Activated T-helper 2 cell treated with anti-CD3 and anti-CD28 coated beads, Interferon-gamma antibody, Interleukin-2, Interleukin-4, amounts not matched to agents 10 μg/mL and 5 μg/mL and 100 μg/mL, durations not matched to agents 14 hours and 24 hours and 36 hours (primary cell): ENCODE measurements at regions not wholly inside any gene's neighbourhood (a gene's known extent, or its start where the extent isn't known, plus 50 kb on each side); places are given as distances from the start of the nearest gene placed in this dataset.

Experiments used
- DNase-seq: peaks from one replicate; pipeline ENCODE4 v3.0.0; 2021; ENCODE audit warnings: low spot score
- H3K27ac Mint-ChIP-seq: one replicate; pipeline ENCODE4 v1.8.0; 2021; ENCODE audit warnings: mixed read lengths
- H3K27me3 Mint-ChIP-seq: one replicate; pipeline ENCODE4 v1.8.0; 2021; ENCODE audit warnings: low read depth, mixed read lengths
- H3K36me3 Mint-ChIP-seq: one replicate; pipeline ENCODE4 v1.8.0; 2021; ENCODE audit warnings: low read depth, mixed read lengths
- H3K4me1 Mint-ChIP-seq: one replicate; pipeline ENCODE4 v1.8.0; 2021; ENCODE audit warnings: low read depth, mixed read lengths
- H3K4me3 Mint-ChIP-seq: one replicate; pipeline ENCODE4 v1.8.0; 2021; ENCODE audit warnings: low read depth, mild to moderate bottlenecking, moderate library complexity, mixed read lengths
- H3K9me3 Mint-ChIP-seq: one replicate; pipeline ENCODE4 v1.8.0; 2021; ENCODE audit warnings: mixed read lengths
- intact Hi-C: fragments of 100-400 bp; cut with micrococcal nuclease; formaldehyde crosslinking; loops from one replicate; pipeline ENCODE4 v1.15.1; 2023

- Mint-ChIP-seq H3K4me1 (no peaks in the 10 kb centered on the region), H3K27ac (no peak overlapping the region), H3K27me3 (peaks cover 3% of the 10 kb centered on the region), H3K4me3 (no peak overlapping the region), H3K36me3 (no peaks in the 10 kb centered on the region), H3K9me3 (no peaks in the 10 kb centered on the region)
- no peak for DNase-seq
- intact Hi-C loops = no loop called here
These were observed 98.7 kb upstream of the KIT start for GRCh38 chr4:54558889-54559677.

DNA sequence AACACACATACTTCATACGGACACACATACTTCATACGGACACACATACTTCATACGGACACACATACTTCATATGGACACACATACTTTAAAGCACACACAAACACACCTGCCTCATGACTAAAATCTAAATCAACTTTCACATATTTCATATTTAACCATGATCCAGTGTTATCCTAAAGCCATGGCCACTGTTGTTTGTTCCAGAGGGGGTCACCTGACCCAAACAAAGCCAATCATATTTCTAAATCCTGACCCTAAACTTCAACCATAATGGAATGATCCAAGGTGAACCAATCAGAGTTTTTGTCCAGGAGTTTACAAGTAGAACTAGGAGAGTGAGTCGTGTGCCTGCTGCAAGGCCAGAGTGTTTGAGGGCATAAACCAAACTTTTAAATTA lies 97.2 kb upstream of the KIT start:
- Mint-ChIP-seq H3K27me3 (peaks cover 3% of the 10 kb centered on the region), H3K9me3 (no peaks in the 10 kb centered on the region), H3K36me3 (no peaks in the 10 kb centered on the region), H3K4me1 (no peaks in the 10 kb centered on the region), H3K27ac (no peak overlapping the region), H3K4me3 (no peak overlapping the region)
- intact Hi-C loops = no loop called here
- DNase-seq = no peak

- Mint-ChIP-seq H3K36me3 (no peaks in the 10 kb centered on the region), H3K27ac (no peak overlapping the region), H3K4me1 (no peaks in the 10 kb centered on the region), H3K9me3 (no peaks in the 10 kb centered on the region), H3K27me3 (peaks cover 3% of the 10 kb centered on the region), H3K4me3 (no peak overlapping the region)
- intact Hi-C loops = no loop called here
- no peak for DNase-seq
These were observed 95.8 kb upstream of the KIT start for GRCh38 chr4:54561940-54562339.

DNA sequence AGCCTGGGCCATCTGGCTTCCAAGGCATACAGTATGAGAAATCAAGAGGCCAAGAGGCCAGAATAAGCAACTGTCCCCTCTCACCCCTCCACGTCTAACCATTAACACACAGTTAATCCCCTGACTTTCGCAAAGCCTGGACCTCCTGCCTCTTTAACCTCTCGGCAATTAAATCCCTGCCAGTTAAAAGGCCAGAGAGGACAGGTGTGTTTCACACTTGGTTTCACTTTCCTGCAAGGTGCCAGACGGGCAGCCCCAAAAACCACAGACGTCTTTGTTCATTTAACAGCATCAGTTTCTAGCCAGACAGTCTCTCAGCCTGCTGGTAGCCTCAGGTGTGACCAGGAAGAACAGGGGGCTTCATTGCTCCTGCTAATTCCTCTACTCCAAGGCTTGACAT lies 91.1 kb upstream of the KIT start:
- H3K4me3 Mint-ChIP-seq = no peak overlapping the region
- no peak overlapping the region for H3K27ac Mint-ChIP-seq
- no peaks in the 10 kb centered on the region for H3K36me3 Mint-ChIP-seq
- no peaks in the 10 kb centered on the region for H3K9me3 Mint-ChIP-seq
- no peak for DNase-seq
- no peaks in the 10 kb centered on the region for H3K4me1 Mint-ChIP-seq
- H3K27me3 Mint-ChIP-seq = no peaks in the 10 kb centered on the region
- intact Hi-C loops = no loop called here

DNA sequence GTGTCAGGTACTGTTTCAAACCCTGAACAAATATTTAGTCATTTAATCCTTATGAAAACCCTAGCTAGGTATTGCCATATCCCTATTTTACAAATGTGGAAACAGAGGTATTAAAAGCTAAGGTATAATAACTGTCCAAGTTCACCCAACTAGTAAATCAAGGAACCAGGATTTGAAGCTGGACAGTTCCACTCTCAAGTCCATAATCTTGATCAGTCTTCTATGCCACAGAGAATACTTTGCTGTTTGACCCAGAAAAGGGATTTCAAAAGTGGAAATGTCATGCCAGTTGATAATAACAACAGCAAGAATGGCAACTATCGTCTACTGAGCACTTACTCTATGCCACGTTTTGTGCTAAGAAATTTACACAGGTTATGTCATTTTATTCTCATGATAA lies 90.4 kb upstream of the KIT start:
- DNase-seq = no peak
- H3K36me3 Mint-ChIP-seq = no peaks in the 10 kb centered on the region
- no peaks in the 10 kb centered on the region for H3K9me3 Mint-ChIP-seq
- no peaks in the 10 kb centered on the region for H3K4me1 Mint-ChIP-seq
- intact Hi-C loops = no loop called here
- no peaks in the 10 kb centered on the region for H3K27me3 Mint-ChIP-seq
- H3K27ac Mint-ChIP-seq = no peak overlapping the region
- H3K4me3 Mint-ChIP-seq = no peak overlapping the region

DNA sequence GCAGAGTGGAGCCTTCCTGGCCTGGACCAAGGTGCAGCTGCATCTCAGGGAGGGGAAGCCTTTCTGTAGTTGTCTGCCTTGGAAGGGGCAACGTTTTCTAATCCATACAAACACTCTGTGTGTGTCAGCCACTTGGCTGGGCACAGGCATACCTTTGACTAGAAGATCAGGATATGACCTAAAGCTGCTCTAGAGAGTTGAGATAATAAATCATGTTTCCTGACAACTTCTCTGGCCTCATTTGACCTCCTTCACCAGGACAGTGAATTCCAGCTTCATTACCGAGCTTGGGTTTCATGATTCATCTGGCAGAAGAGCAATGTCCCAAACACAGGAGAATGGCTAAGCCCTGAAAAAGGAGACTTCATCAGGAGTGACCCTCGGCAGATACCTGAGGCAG lies 89.6 kb upstream of the KIT start:
- Mint-ChIP-seq H3K27me3 (no peaks in the 10 kb centered on the region), H3K4me3 (no peak overlapping the region), H3K9me3 (no peaks in the 10 kb centered on the region), H3K4me1 (no peaks in the 10 kb centered on the region), H3K36me3 (no peaks in the 10 kb centered on the region), H3K27ac (no peak overlapping the region)
- intact Hi-C loops = no loop called here
- DNase-seq = no peak

- H3K9me3 Mint-ChIP-seq = no peaks in the 10 kb centered on the region
- no peaks in the 10 kb centered on the region for H3K36me3 Mint-ChIP-seq
- DNase-seq = no peak
- no peak overlapping the region for H3K27ac Mint-ChIP-seq
- no peaks in the 10 kb centered on the region for H3K27me3 Mint-ChIP-seq
- intact Hi-C loops = no loop called here
- H3K4me3 Mint-ChIP-seq = no peak overlapping the region
- H3K4me1 Mint-ChIP-seq = no peaks in the 10 kb centered on the region
These were observed 86.9 kb upstream of the KIT start for GRCh38 chr4:54570822-54571221.

DNA sequence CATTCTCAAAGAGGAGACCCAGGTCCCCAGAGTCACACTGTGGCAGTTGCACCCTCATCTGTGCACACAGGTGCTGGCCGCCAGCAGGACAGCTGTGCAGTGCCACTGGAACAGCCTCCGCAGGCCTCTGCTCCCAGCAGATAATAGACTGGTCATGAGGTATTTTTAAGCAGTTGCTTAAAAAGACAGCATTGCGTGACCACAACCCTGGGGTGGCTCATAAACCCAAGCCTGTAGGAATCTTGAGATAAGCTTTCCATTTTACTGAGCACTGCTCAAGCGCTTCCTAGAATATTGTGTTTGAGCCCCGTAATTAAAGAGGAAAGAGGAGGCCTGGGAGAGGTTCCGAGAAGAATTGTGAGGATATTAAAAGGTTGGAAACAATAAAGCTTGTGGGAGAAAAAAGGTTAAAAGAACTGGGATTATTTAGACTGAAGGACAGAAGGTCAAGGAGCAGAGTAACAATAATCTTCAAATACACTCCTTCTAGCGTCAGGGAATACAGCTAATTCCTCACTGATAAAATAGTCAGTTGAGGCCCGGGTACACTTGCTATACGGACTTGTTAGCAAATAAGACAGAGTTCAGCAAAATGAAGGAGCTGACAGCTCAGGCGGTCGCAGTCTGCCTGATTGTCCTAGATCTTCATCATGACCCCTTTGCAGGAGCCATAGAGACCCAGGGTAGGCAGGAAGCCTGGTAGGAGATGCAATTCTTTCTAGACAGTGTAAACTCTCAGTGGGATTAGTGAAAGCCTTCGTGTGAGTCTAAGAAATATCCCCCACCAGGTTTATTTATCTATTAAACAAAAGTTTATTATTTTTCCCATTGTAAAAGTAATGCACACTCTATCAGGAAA lies 86.2 kb upstream of the KIT start:
- Mint-ChIP-seq H3K36me3 (no peaks in the 10 kb centered on the region), H3K4me1 (no peaks in the 10 kb centered on the region), H3K9me3 (no peaks in the 10 kb centered on the region), H3K4me3 (no peak overlapping the region), H3K27ac (no peak overlapping the region), H3K27me3 (no peaks in the 10 kb centered on the region)
- no peak for DNase-seq
- intact Hi-C loops = no loop called here

DNA sequence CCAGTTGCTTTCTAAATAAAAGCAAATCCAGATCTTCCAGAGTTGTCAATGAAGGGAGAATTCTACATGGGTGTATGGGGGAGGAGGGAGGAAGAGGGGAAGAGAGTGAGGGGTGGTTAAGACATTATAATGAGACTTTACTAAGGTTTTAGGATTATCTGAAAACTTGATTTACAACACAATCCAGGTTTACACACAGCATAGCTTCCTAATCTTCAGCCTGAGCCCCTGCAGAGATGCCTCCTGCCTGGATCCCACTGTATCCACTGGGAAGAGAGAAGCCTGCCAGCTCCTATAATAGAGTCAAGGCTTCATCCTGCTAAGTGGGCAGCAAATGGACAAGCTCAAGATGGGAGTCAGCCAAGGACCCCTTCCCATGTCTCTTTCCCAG lies 85.6 kb upstream of the KIT start:
- no peak overlapping the region for H3K4me3 Mint-ChIP-seq

DNA sequence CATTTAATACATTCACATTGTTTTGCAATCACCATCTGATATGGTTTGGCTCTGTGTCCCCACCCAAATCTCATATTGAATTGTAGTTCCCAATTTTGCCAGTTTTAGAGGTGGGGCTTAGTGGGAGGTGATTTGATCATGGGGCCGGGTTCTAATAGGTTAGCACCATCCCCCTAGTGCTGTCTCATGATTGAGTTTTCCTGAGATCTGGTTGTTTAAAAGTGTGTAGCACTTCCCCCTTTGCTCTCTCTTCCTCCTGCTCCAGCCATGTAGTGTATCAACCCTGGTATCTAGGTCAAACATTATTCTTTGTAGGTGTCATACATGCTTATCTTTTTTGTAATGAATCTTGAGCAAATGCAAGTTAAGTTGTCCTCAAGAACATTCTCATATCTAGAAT lies 83.3 kb upstream of the KIT start:
- no peaks in the 10 kb centered on the region for H3K36me3 Mint-ChIP-seq
- no peaks in the 10 kb centered on the region for H3K4me1 Mint-ChIP-seq
- H3K27me3 Mint-ChIP-seq = peaks cover 2% of the 10 kb centered on the region
- no peaks in the 10 kb centered on the region for H3K9me3 Mint-ChIP-seq
- DNase-seq = no peak
- no peak overlapping the region for H3K4me3 Mint-ChIP-seq
- no peak overlapping the region for H3K27ac Mint-ChIP-seq
- intact Hi-C loops = no loop called here

More for the DNA sequence above, 85.6 kb upstream of the KIT start:
- no peak for DNase-seq
- no peak overlapping the region for H3K27ac Mint-ChIP-seq
- H3K27me3 Mint-ChIP-seq = no peaks in the 10 kb centered on the region
- H3K9me3 Mint-ChIP-seq = no peaks in the 10 kb centered on the region
- intact Hi-C loops = no loop called here
- H3K36me3 Mint-ChIP-seq = no peaks in the 10 kb centered on the region
- H3K4me1 Mint-ChIP-seq = no peaks in the 10 kb centered on the region

GRCh38 chr4:54575919-54576318 lies 81.8 kb upstream of the KIT start:
- Mint-ChIP-seq H3K27me3 (peaks cover 4% of the 10 kb centered on the region), H3K4me3 (no peak overlapping the region), H3K4me1 (no peaks in the 10 kb centered on the region), H3K27ac (no peak overlapping the region), H3K9me3 (no peaks in the 10 kb centered on the region), H3K36me3 (no peaks in the 10 kb centered on the region)
- intact Hi-C loops = no loop called here
- DNase-seq = no peak

- Mint-ChIP-seq H3K4me1 (no peaks in the 10 kb centered on the region), H3K27me3 (peaks cover 10% of the 10 kb centered on the region), H3K36me3 (no peaks in the 10 kb centered on the region), H3K4me3 (no peak overlapping the region), H3K9me3 (no peaks in the 10 kb centered on the region), H3K27ac (no peak overlapping the region)
- intact Hi-C loops = no loop called here
- DNase-seq = no peak
These were observed 76.0 kb upstream of the KIT start for GRCh38 chr4:54581807-54582206.

- no peaks in the 10 kb centered on the region for H3K9me3 Mint-ChIP-seq
- H3K4me3 Mint-ChIP-seq = no peak overlapping the region
- intact Hi-C loops = no loop called here
These were observed 72.3 kb upstream of the KIT start for GRCh38 chr4:54585321-54586000.

More at GRCh38 chr4:54585321-54586000, 72.3 kb upstream of the KIT start:
- no peak for DNase-seq
- Mint-ChIP-seq H3K4me1 (no peaks in the 10 kb centered on the region), H3K27me3 (peaks cover 7% of the 10 kb centered on the region), H3K27ac (no peak overlapping the region), H3K36me3 (no peaks in the 10 kb centered on the region)
